HL-60 (cell line): ENCODE measurements at regions not wholly inside any gene's neighbourhood (a gene's known extent, or its start where the extent isn't known, plus 50 kb on each side); places are given as distances from the start of the nearest gene placed in this dataset.

Experiments
- DNase-seq, 2 experiments: peaks; one replicate each; pipeline ENCODE4 v3.0.0-alpha.2; 2010 to 2020; ENCODE audit warnings: low read depth in 1 of 2, low spot score in 1 of 2
- H3K27ac ChIP-seq: fragments of 250-450 bp; sonication (Bioruptor Pico); replicated peaks from 2 replicates; pipeline ENCODE4 v1.5.1; 2020; ENCODE audit warnings: mild to moderate bottlenecking, moderate library complexity
- H3K27me3 ChIP-seq: fragments of 250-450 bp; sonication (Bioruptor Pico); 2 replicates; pipeline ENCODE4 v1.5.1; 2021; ENCODE audit warnings: mild to moderate bottlenecking, moderate library complexity; ENCODE audit not compliant: insufficient read depth, poor library complexity, severe bottlenecking
- H3K4me3 ChIP-seq: replicated peaks from 2 replicates; pipeline ENCODE4 v1.5.1; 2011; ENCODE audit warnings: mild to moderate bottlenecking, control low read depth, low read length; ENCODE audit not compliant: insufficient read depth
- GABPA ChIP-seq: IDR thresholded peaks from 2 replicates; pipeline ENCODE4 v1.6.1; 2012; ENCODE audit warnings: low read depth
- POLR2AphosphoS5 ChIP-seq: IDR thresholded peaks from 2 replicates; pipeline ENCODE4 v1.6.1; 2012; ENCODE audit warnings: low read depth
- SPI1 ChIP-seq: IDR thresholded peaks from 2 replicates; pipeline ENCODE4 v1.6.1; 2012; ENCODE audit warnings: low read depth, mild to moderate bottlenecking, borderline replicate concordance
- TF ChIP-seq, protein P1 (sequence below): IDR thresholded peaks from 2 replicates; pipeline ENCODE4 v1.6.1; 2012; ENCODE audit warnings: low read depth; ENCODE audit not compliant: insufficient replicate concordance
- TF ChIP-seq, protein P2 (sequence below): IDR thresholded peaks from one replicate; pipeline ENCODE4 v1.5.1; 2011; ENCODE audit warnings: low read length, control low read depth, inconsistent platforms; ENCODE audit not compliant: insufficient read depth

- no peak overlapping the region for H3K4me3 ChIP-seq
- H3K27me3 ChIP-seq: no peaks in the 10 kb centered on the region
- no peak overlapping the region for H3K27ac ChIP-seq
- DNase-seq: no peak
- TF ChIP-seq, protein P1, sequence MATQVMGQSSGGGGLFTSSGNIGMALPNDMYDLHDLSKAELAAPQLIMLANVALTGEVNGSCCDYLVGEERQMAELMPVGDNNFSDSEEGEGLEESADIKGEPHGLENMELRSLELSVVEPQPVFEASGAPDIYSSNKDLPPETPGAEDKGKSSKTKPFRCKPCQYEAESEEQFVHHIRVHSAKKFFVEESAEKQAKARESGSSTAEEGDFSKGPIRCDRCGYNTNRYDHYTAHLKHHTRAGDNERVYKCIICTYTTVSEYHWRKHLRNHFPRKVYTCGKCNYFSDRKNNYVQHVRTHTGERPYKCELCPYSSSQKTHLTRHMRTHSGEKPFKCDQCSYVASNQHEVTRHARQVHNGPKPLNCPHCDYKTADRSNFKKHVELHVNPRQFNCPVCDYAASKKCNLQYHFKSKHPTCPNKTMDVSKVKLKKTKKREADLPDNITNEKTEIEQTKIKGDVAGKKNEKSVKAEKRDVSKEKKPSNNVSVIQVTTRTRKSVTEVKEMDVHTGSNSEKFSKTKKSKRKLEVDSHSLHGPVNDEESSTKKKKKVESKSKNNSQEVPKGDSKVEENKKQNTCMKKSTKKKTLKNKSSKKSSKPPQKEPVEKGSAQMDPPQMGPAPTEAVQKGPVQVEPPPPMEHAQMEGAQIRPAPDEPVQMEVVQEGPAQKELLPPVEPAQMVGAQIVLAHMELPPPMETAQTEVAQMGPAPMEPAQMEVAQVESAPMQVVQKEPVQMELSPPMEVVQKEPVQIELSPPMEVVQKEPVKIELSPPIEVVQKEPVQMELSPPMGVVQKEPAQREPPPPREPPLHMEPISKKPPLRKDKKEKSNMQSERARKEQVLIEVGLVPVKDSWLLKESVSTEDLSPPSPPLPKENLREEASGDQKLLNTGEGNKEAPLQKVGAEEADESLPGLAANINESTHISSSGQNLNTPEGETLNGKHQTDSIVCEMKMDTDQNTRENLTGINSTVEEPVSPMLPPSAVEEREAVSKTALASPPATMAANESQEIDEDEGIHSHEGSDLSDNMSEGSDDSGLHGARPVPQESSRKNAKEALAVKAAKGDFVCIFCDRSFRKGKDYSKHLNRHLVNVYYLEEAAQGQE: no peak
- TF ChIP-seq SPI1 (no peak), GABPA (no peak), POLR2AphosphoS5 (no peak)
- TF ChIP-seq, protein P2, sequence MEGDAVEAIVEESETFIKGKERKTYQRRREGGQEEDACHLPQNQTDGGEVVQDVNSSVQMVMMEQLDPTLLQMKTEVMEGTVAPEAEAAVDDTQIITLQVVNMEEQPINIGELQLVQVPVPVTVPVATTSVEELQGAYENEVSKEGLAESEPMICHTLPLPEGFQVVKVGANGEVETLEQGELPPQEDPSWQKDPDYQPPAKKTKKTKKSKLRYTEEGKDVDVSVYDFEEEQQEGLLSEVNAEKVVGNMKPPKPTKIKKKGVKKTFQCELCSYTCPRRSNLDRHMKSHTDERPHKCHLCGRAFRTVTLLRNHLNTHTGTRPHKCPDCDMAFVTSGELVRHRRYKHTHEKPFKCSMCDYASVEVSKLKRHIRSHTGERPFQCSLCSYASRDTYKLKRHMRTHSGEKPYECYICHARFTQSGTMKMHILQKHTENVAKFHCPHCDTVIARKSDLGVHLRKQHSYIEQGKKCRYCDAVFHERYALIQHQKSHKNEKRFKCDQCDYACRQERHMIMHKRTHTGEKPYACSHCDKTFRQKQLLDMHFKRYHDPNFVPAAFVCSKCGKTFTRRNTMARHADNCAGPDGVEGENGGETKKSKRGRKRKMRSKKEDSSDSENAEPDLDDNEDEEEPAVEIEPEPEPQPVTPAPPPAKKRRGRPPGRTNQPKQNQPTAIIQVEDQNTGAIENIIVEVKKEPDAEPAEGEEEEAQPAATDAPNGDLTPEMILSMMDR: no peak
Observed at GRCh38 chr2:234686088-234686890, 189.4 kb upstream of the ARL4C start.

GRCh38 chr2:234684466-234684865 lies 187.6 kb upstream of the ARL4C start:
- TF ChIP-seq, protein P1: no peak
- Histone ChIP-seq H3K4me3 (no peak overlapping the region), H3K27me3 (no peaks in the 10 kb centered on the region), H3K27ac (no peak overlapping the region)
- DNase-seq: no peak

- TF ChIP-seq, protein P2: no peak
- no peak for TF ChIP-seq GABPA
- TF ChIP-seq POLR2AphosphoS5: no peak
- TF ChIP-seq, protein P1: no peak
- no peak for TF ChIP-seq SPI1
- no peak overlapping the region for H3K27ac ChIP-seq
- no peaks in the 10 kb centered on the region for H3K27me3 ChIP-seq
- DNase-seq: no peak
- H3K4me3 ChIP-seq: no peak overlapping the region
Observed at GRCh38 chr2:234683950-234684349, 187.1 kb upstream of the ARL4C start.
